A549 (cell line): ENCODE measurements at regions not wholly inside any gene's neighbourhood (a gene's known extent, or its start where the extent isn't known, plus 50 kb on each side); places are given as distances from the start of the nearest gene placed in this dataset.
"Not testable (repeated sequence)": the region's sequence is repeated elsewhere in the genome, so short reads cannot be mapped to it uniquely, and the experiment has no call there.

Source experiments
- CEBPB ChIP-seq, 2 experiments: fragments of >200 bp in 1 of 2; sonication (Bioruptor Twin) in 1 of 2; formaldehyde crosslinking in 1 of 2; IDR thresholded peaks; 2 replicates each; pipeline ENCODE4 v1.6.1; 2012 to 2016
- CHD4 ChIP-seq: fragments of 200-600 bp; sonication (generic); IDR thresholded peaks from 2 replicates; pipeline ENCODE4 v1.6.1; 2016; ENCODE audit warnings: antibody characterized with exemption, mild to moderate bottlenecking, borderline replicate concordance
- EP300 ChIP-seq, 2 experiments: fragments of >200 bp; sonication (Bioruptor Twin); formaldehyde crosslinking; IDR thresholded peaks; 2 replicates in 1 of 2; 3 replicates in 1 of 2; pipeline ENCODE4 v1.6.1; 2016 to 2017
- JUN ChIP-seq, 2 experiments: fragments of >200 bp; sonication (Bioruptor Twin); formaldehyde crosslinking; IDR thresholded peaks; 2 replicates in 1 of 2; 3 replicates in 1 of 2; pipeline ENCODE4 v1.6.1; 2016 to 2017
- POLR2AphosphoS2 ChIP-seq: conservative IDR thresholded peaks from 2 replicates; pipeline ENCODE4 v1.6.1; 2012; ENCODE audit warnings: low read length, improper control_type of control experiment, inconsistent platforms
- RAD21 ChIP-seq, 2 experiments: fragments of >200 bp in 1 of 2; sonication (Bioruptor Twin) in 1 of 2; formaldehyde crosslinking in 1 of 2; IDR thresholded peaks in 1 of 2; conservative IDR thresholded peaks in 1 of 2; 2 replicates in 1 of 2; 3 replicates in 1 of 2; pipeline ENCODE4 v1.6.1; 2012 to 2018; ENCODE audit warnings: inconsistent platforms in 1 of 2
- RFX5 ChIP-seq: fragments of 450-650 bp; IDR thresholded peaks from 2 replicates; pipeline ENCODE4 v1.7.1; 2014; ENCODE audit warnings: antibody characterized with exemption, mild to moderate bottlenecking, moderate library complexity
- USF2 ChIP-seq: fragments of 450-650 bp; IDR thresholded peaks from 2 replicates; pipeline ENCODE4 v1.6.1; 2014; ENCODE audit warnings: antibody characterized with exemption
- TF ChIP-seq, protein P1 (sequence below): fragments of >200 bp; sonication (Bioruptor Twin); formaldehyde crosslinking; IDR thresholded peaks from 3 replicates; pipeline ENCODE4 v1.5.1; 2016

DNA sequence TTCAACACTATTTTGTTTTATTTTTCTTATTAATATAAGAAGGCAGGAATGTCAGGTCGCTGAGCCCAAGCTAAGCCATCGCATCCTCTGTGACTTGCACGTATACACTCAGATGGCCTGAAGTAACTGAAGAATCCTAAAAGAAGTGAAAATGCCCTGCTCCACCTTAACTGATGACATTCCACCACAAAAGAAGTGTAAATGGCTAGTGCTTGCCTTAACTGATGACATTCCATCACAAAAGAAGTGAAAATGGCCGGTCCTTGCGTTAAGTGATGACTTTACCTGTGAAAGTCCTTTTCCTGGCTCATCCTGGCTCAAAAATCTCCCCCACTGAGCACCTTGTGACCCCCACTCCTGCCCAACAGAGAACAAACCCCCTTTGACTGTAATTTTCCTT lies 317.3 kb downstream of the KDM5D start:
- TF ChIP-seq USF2; CHD4; JUN (IDR thresholded peaks at IDR 0.05); RFX5; RAD21 (conservative IDR thresholded peaks at IDR 0.05 in 1 of 2, IDR thresholded peaks at IDR 0.05 in 1 of 2); POLR2AphosphoS2; CEBPB (IDR thresholded peaks at IDR 0.05); EP300 (IDR thresholded peaks at IDR 0.05): not testable (repeated sequence)
- TF ChIP-seq, protein P1, sequence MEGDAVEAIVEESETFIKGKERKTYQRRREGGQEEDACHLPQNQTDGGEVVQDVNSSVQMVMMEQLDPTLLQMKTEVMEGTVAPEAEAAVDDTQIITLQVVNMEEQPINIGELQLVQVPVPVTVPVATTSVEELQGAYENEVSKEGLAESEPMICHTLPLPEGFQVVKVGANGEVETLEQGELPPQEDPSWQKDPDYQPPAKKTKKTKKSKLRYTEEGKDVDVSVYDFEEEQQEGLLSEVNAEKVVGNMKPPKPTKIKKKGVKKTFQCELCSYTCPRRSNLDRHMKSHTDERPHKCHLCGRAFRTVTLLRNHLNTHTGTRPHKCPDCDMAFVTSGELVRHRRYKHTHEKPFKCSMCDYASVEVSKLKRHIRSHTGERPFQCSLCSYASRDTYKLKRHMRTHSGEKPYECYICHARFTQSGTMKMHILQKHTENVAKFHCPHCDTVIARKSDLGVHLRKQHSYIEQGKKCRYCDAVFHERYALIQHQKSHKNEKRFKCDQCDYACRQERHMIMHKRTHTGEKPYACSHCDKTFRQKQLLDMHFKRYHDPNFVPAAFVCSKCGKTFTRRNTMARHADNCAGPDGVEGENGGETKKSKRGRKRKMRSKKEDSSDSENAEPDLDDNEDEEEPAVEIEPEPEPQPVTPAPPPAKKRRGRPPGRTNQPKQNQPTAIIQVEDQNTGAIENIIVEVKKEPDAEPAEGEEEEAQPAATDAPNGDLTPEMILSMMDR = not testable (repeated sequence)
